ENCODE measurements at regions not wholly inside any gene's neighbourhood (a gene's known extent, or its start where the extent isn't known, plus 50 kb on each side); places are given as distances from the start of the nearest gene placed in this dataset.
A peak's percentile ranks its signal among the peaks of the same experiment; 100 is the strongest.

GRCh38 chr12:38016602-38017001 is 300.0 kb upstream of the ALG10B start:
- Mint-ChIP-seq H3K4me1 (ENCODE audit: insufficient read depth, unreplicated experiment) (no peaks in the 10 kb centered on the region), H3K27me3 (ENCODE audit: insufficient read depth, unreplicated experiment) (no peaks in the 10 kb centered on the region), H3K4me3 (ENCODE audit: unreplicated experiment) (no peak overlapping the region), H3K9me3 (ENCODE audit: unreplicated experiment) (peaks cover 5% of the 10 kb centered on the region), H3K27ac (ENCODE audit: low read depth, unreplicated experiment) (no peak overlapping the region), H3K36me3 (ENCODE audit: insufficient read depth, unreplicated experiment) (no peaks in the 10 kb centered on the region)
- CTCF ChIA-PET: interaction anchor here (0.6 kb wide), 1 partner anchor 82 kb away, joined by 3 read pairs; no protein-coding TSS in a partner anchor
- POLR2A ChIA-PET: no interaction called here
- BruUV-seq (replicated peaks): no TSS peak
- intact Hi-C loops (cut with micrococcal nuclease): no loop called here
- no peak for TF ChIP-seq CTCF (IDR thresholded peaks at IDR 0.05; ENCODE audit: unreplicated experiment)
- no peak for DNase-seq (ENCODE audit: unreplicated experiment)

DNA sequence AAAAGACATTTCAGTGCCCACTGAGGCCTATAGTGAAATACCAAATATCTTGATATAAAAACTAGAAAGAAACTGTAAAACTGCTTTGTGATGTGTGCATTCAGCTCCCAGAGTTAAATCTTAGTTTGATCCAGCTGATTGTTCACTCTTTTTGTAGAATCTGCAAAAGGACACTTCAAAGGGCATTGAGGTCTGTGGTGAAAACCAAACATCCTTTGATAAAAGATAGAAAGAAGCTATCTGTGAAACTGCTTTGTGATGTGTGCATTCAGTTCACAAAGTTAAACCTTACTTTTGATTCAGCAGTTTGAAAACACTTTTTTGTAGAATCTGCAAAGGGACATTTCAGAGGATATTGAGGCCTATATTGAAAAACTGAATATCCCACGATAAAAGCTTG is 290.7 kb upstream of the ALG10B start:
- Mint-ChIP-seq H3K4me1 (ENCODE audit: insufficient read depth, unreplicated experiment) (no peaks in the 10 kb centered on the region), H3K9me3 (ENCODE audit: unreplicated experiment) (no peaks in the 10 kb centered on the region), H3K4me3 (ENCODE audit: unreplicated experiment) (no peak overlapping the region), H3K27ac (ENCODE audit: low read depth, unreplicated experiment) (no peak overlapping the region), H3K27me3 (ENCODE audit: insufficient read depth, unreplicated experiment) (no peaks in the 10 kb centered on the region), H3K36me3 (ENCODE audit: insufficient read depth, unreplicated experiment) (no peaks in the 10 kb centered on the region)
- ChIA-PET CTCF (interaction anchor here (0.8 kb wide), 1 partner anchor 18 kb away, joined by 3 read pairs; no protein-coding TSS in a partner anchor), POLR2A (interaction anchor here (0.8 kb wide), 1 partner anchor 15 kb away, joined by 3 read pairs; no protein-coding TSS in a partner anchor)
- no peak for TF ChIP-seq CTCF (IDR thresholded peaks at IDR 0.05; ENCODE audit: unreplicated experiment)
- intact Hi-C loops (cut with micrococcal nuclease): no loop called here
- BruUV-seq (replicated peaks): no TSS peak
- DNase-seq (ENCODE audit: unreplicated experiment): no peak

- no peak for DNase-seq (ENCODE audit: unreplicated experiment)
- H3K4me1 Mint-ChIP-seq (ENCODE audit: insufficient read depth, unreplicated experiment): peaks cover 8% of the 10 kb centered on the region
- H3K27ac Mint-ChIP-seq (ENCODE audit: low read depth, unreplicated experiment): no peak overlapping the region
- BruUV-seq (replicated peaks): no TSS peak
- intact Hi-C loops (cut with micrococcal nuclease): loop anchor here (1.0 kb wide), 2 partner anchors 85 to 263 kb away; partner anchors contain the start of gene ALG10B
- ChIA-PET POLR2A (no interaction called here), CTCF (interaction anchor here (0.6 kb wide), 1 partner anchor 1865 kb away, joined by 3 read pairs; no protein-coding TSS in a partner anchor)
- no peaks in the 10 kb centered on the region for H3K27me3 Mint-ChIP-seq (ENCODE audit: insufficient read depth, unreplicated experiment)
- H3K4me3 Mint-ChIP-seq (ENCODE audit: unreplicated experiment): no peak overlapping the region
- TF ChIP-seq CTCF (IDR thresholded peaks at IDR 0.05; ENCODE audit: unreplicated experiment): no peak
- peaks cover 8% of the 10 kb centered on the region for H3K9me3 Mint-ChIP-seq (ENCODE audit: unreplicated experiment)
- no peaks in the 10 kb centered on the region for H3K36me3 Mint-ChIP-seq (ENCODE audit: insufficient read depth, unreplicated experiment)
Observed at GRCh38 chr12:38053113-38053512, 263.5 kb upstream of the ALG10B start.

DNA sequence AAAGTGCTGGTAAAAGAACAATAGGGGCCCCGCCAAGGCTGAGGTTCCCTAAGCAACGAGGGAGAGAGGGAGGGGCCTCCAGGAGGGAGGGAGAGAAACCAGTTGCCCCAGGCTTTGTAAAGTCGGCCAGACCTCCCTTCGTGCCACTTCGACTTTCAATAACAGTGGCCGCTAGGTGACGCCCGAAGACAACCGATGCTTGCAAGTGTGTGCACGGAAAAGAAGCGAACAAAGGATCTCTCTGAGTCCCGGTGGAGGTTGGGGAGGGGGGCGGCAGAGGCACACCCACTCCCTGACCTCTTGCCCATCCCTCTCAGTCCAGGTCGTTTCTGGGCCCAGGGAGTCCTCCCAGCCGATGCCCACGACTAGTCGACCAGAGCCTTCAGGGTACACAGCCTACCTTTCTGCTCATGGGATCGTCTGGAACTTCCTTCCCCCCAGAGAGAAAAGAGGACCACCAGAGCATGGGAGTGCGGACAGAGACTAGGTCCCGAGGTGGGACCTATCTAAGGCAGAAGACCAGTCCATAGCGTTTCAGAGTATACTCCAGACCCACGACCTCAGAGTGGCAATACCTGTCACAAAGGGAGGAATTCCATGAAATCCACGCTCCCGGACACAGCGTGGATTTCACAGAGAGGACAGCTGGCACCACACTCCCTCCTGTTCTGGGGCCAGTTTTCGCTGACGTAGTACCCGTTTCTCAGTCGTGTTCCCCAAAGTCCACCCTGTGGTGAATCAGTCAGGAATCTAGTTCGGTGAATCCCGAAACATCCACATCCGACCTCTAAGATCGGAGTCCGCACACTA is 262.7 kb upstream of the ALG10B start:
- intact Hi-C loops (cut with micrococcal nuclease): loop anchor here (1.0 kb wide), 2 partner anchors 84 to 262 kb away; partner anchors contain the start of gene ALG10B
- Mint-ChIP-seq H3K27me3 (ENCODE audit: insufficient read depth, unreplicated experiment) (no peaks in the 10 kb centered on the region), H3K36me3 (ENCODE audit: insufficient read depth, unreplicated experiment) (no peaks in the 10 kb centered on the region), H3K27ac (ENCODE audit: low read depth, unreplicated experiment) (no peak overlapping the region), H3K4me1 (ENCODE audit: insufficient read depth, unreplicated experiment) (peaks cover 8% of the 10 kb centered on the region), H3K9me3 (ENCODE audit: unreplicated experiment) (peaks cover 8% of the 10 kb centered on the region), H3K4me3 (ENCODE audit: unreplicated experiment) (no peak overlapping the region)
- TF ChIP-seq CTCF (IDR thresholded peaks at IDR 0.05; ENCODE audit: unreplicated experiment): peak; percentile 47
- peak; percentile 68 for DNase-seq (ENCODE audit: unreplicated experiment)
- POLR2A ChIA-PET: no interaction called here
- BruUV-seq (replicated peaks): no TSS peak
- CTCF ChIA-PET: no interaction called here

All from MCF 10A (cell line).